Ovary (tissue), 3 donors: ENCODE measurements at regions not wholly inside any gene's neighbourhood (a gene's known extent, or its start where the extent isn't known, plus 50 kb on each side); places are given as distances from the start of the nearest gene placed in this dataset.

ENCODE experiments used
- CTCF ChIP-seq, 3 donors: fragments of 450-650 bp in 2 of 3; fragments of 200-600 bp in 1 of 3; IDR thresholded peaks; one replicate each; pipeline versions ENCODE4 v1.5.1 to v1.8.0; 2016 to 2022; ENCODE audit warnings: antibody characterized with exemption in 3 of 3, mild to moderate bottlenecking in 1 of 3
- EP300 ChIP-seq: sonication (generic); formaldehyde crosslinking; IDR thresholded peaks from one replicate; pipeline ENCODE4 v1.6.1; 2017; ENCODE audit warnings: antibody characterized with exemption
- donor health status: DM: no; HTN: no; CAD: no.

GRCh38 chr2:234202601-234203000, 152.1 kb downstream of the SPP2 start:
- TF ChIP-seq CTCF (IDR thresholded peaks at IDR 0.05): no peak
- no peak for TF ChIP-seq EP300
